H9 (cell line): ENCODE measurements at regions not wholly inside any gene's neighbourhood (a gene's known extent, or its start where the extent isn't known, plus 50 kb on each side); places are given as distances from the start of the nearest gene placed in this dataset.

ENCODE experiments used
- DNase-seq: peaks from one replicate; pipeline ENCODE4 v3.0.0-alpha.2; 2017
- H2AFZ ChIP-seq: one replicate; pipeline ENCODE4 v1.6.1; 2013; ENCODE audit warnings: mild to moderate bottlenecking, low read length, control low read depth, moderate library complexity
- H2AK5ac ChIP-seq: 2 replicates; pipeline ENCODE4 v1.6.1; 2013; ENCODE audit warnings: low read length, control low read depth, mixed read lengths; ENCODE audit not compliant: insufficient read length
- H2BK120ac ChIP-seq: one replicate; pipeline ENCODE4 v1.6.1; 2013; ENCODE audit warnings: low read depth, mild to moderate bottlenecking, low read length, control low read depth, inconsistent platforms; ENCODE audit not compliant: poor library complexity, severe bottlenecking
- H2BK12ac ChIP-seq: 2 replicates; pipeline ENCODE4 v1.6.1; 2013; ENCODE audit warnings: low read length, control low read depth, mixed read lengths, low read depth; ENCODE audit not compliant: insufficient read length
- H2BK15ac ChIP-seq: 2 replicates; pipeline ENCODE4 v1.6.1; 2013; ENCODE audit warnings: low read depth, low read length, control low read depth
- H2BK20ac ChIP-seq: one replicate; pipeline ENCODE4 v1.6.1; 2013; ENCODE audit warnings: low read depth, mild to moderate bottlenecking, low read length, control low read depth, inconsistent platforms; ENCODE audit not compliant: poor library complexity, severe bottlenecking
- H2BK5ac ChIP-seq: 2 replicates; pipeline ENCODE4 v1.6.1; 2013; ENCODE audit warnings: low read length, control low read depth, mixed read lengths; ENCODE audit not compliant: insufficient read length
- H3K14ac ChIP-seq: 2 replicates; pipeline ENCODE4 v1.6.1; 2013; ENCODE audit warnings: low read length, control low read depth; ENCODE audit not compliant: insufficient read depth
- H3K18ac ChIP-seq: 2 replicates; pipeline ENCODE4 v1.6.1; 2013; ENCODE audit warnings: low read depth, mild to moderate bottlenecking, mixed read lengths, low read length, control low read depth; ENCODE audit not compliant: insufficient read length
- H3K23ac ChIP-seq: 2 replicates; pipeline ENCODE4 v1.6.1; 2013; ENCODE audit warnings: low read length, control low read depth, mixed read lengths, low read depth; ENCODE audit not compliant: insufficient read length
- H3K23me2 ChIP-seq: 2 replicates; pipeline ENCODE4 v1.6.1; 2013; ENCODE audit warnings: low read depth, mild to moderate bottlenecking, mixed read lengths, low read length, control low read depth; ENCODE audit not compliant: insufficient read length, poor library complexity, severe bottlenecking
- H3K27ac ChIP-seq: 2 replicates; pipeline ENCODE4 v1.5.1; 2013; ENCODE audit warnings: low read length, control low read depth, mixed read lengths, low read depth; ENCODE audit not compliant: insufficient read length
- H3K27me3 ChIP-seq: 2 replicates; pipeline ENCODE4 v1.6.1; 2013; ENCODE audit warnings: low read length, control low read depth, inconsistent platforms; ENCODE audit not compliant: insufficient read depth
- H3K4ac ChIP-seq: 2 replicates; pipeline ENCODE4 v1.6.1; 2013; ENCODE audit warnings: low read depth, mild to moderate bottlenecking, control low read depth, inconsistent platforms, low read length, moderate library complexity
- H3K4me1 ChIP-seq: 2 replicates; pipeline ENCODE4 v1.6.1; 2013; ENCODE audit warnings: low read length, control low read depth, inconsistent platforms; ENCODE audit not compliant: insufficient read depth
- H3K4me2 ChIP-seq: 2 replicates; pipeline ENCODE4 v1.6.1; 2013; ENCODE audit warnings: low read length, control low read depth, mixed read lengths; ENCODE audit not compliant: insufficient read length, insufficient read depth
- H3K56ac ChIP-seq: 2 replicates; pipeline ENCODE4 v1.6.1; 2013; ENCODE audit warnings: low read depth, mild to moderate bottlenecking, mixed read lengths, low read length, control low read depth; ENCODE audit not compliant: insufficient read length
- H3K79me1 ChIP-seq: 2 replicates; pipeline ENCODE4 v1.6.1; 2013; ENCODE audit warnings: low read depth, mild to moderate bottlenecking, moderate library complexity, low read length, control low read depth, inconsistent platforms; ENCODE audit not compliant: insufficient read depth, poor library complexity, severe bottlenecking
- H3K79me2 ChIP-seq: 2 replicates; pipeline ENCODE4 v1.6.1; 2013; ENCODE audit warnings: low read length, control low read depth, inconsistent platforms; ENCODE audit not compliant: insufficient read depth
- H3K9ac ChIP-seq: 2 replicates; pipeline ENCODE4 v1.6.1; 2013; ENCODE audit warnings: low read length, control low read depth, mixed read lengths; ENCODE audit not compliant: insufficient read length; ENCODE audit errors: extremely low read depth
- H3K9me3 ChIP-seq: one replicate; pipeline ENCODE4 v1.6.1; 2013; ENCODE audit warnings: low read depth, low read length, inconsistent platforms; ENCODE audit not compliant: control insufficient read depth
- H3T11ph ChIP-seq: one replicate; pipeline ENCODE4 v1.6.1; 2013; ENCODE audit warnings: mild to moderate bottlenecking, low read length, control low read depth, inconsistent platforms
- H4K20me1 ChIP-seq: one replicate; pipeline ENCODE4 v1.6.1; 2013; ENCODE audit not compliant: control insufficient read depth, insufficient read length, insufficient read depth
- H4K5ac ChIP-seq: 2 replicates; pipeline ENCODE4 v1.6.1; 2013; ENCODE audit warnings: low read depth, mild to moderate bottlenecking, mixed read lengths, low read length, control low read depth; ENCODE audit not compliant: insufficient read length
- H4K8ac ChIP-seq: replicated peaks from 2 replicates; pipeline ENCODE4 v1.6.1; 2013; ENCODE audit warnings: low read length, control low read depth, mixed read lengths, low read depth; ENCODE audit not compliant: insufficient read length
- H4K91ac ChIP-seq: 2 replicates; pipeline ENCODE4 v1.6.1; 2013; ENCODE audit warnings: low read depth, mild to moderate bottlenecking, moderate library complexity, mixed read lengths, low read length, control low read depth; ENCODE audit not compliant: insufficient read length
- H3K27ac Mint-ChIP-seq, 3 experiments: 2 replicates in 2 of 3; 3 replicates in 1 of 3; pipeline ENCODE4 v1.8.0; 2020 to 2021; ENCODE audit warnings: mixed read lengths in 3 of 3, mild to moderate bottlenecking in 1 of 3, moderate library complexity in 1 of 3
- H3K27me3 Mint-ChIP-seq: 2 replicates; pipeline ENCODE4 v1.8.0; 2021; ENCODE audit warnings: low read depth, mild to moderate bottlenecking, moderate library complexity, mixed read lengths
- H3K36me3 Mint-ChIP-seq, 3 experiments: 2 replicates in 2 of 3; 3 replicates in 1 of 3; pipeline ENCODE4 v1.8.0; 2020 to 2021; ENCODE audit warnings: low read depth in 3 of 3, mixed read lengths in 3 of 3; ENCODE audit not compliant: insufficient read depth in 1 of 3
- H3K4me1 Mint-ChIP-seq, 2 experiments: 2 replicates each; pipeline ENCODE4 v1.8.0; 2020; ENCODE audit warnings: mixed read lengths in 2 of 2
- H3K4me3 Mint-ChIP-seq, 2 experiments: 2 replicates in 1 of 2; 3 replicates in 1 of 2; pipeline ENCODE4 v1.8.0; 2020 to 2021; ENCODE audit warnings: mild to moderate bottlenecking in 2 of 2, mixed read lengths in 2 of 2, moderate library complexity in 1 of 2
- H3K9me3 Mint-ChIP-seq, 2 experiments: 2 replicates in 1 of 2; 3 replicates in 1 of 2; pipeline ENCODE4 v1.8.0; 2020; ENCODE audit warnings: mild to moderate bottlenecking in 2 of 2, mixed read lengths in 2 of 2, moderate library complexity in 1 of 2
- WGBS: extraction: QIAGEN DNeasy Blood & Tissue Kit; methylation state at CpG from one replicate; pipeline ENCODE4 v1.1.7; 2013; ENCODE audit warnings: missing lambda C conversion rate, low lambda C conversion rate, mixed read lengths; ENCODE audit not compliant: insufficient read length; ENCODE audit errors: extremely low coverage; 5-methylcytosine and 5-hydroxymethylcytosine counted together
- TF ChIP-seq, protein P1 (sequence below): fragments of 200-600 bp; sonication (generic); conservative IDR thresholded peaks from 3 replicates; pipeline ENCODE4 v1.8.0; 2021; ENCODE audit warnings: antibody characterized with exemption, mild to moderate bottlenecking

DNA sequence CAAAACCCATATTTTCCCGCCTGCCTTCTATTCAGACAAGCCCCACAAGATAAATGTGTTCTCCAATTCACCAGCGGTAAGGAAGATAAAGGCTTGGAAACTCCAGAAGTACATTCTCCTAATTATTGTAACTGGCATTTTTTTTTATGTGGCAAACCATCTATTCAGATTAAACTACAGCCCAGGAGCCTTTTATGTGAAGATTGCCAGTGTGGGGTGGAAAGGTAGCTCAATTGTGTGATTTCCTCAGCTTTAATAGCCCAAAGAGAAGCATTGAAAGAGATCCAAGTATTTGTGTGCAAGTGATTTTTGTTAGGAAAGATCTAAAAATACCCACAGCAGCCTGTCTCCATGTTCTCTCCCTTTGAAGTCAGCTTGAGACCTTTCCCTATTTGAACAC is 451.4 kb upstream of the CCL2 start:
- no peaks in the 10 kb centered on the region for H3K23me2 ChIP-seq
- WGBS = no CpG with 5 or more reads among the region's 2 CpGs
- H2BK20ac ChIP-seq = no peak overlapping the region
- no peak overlapping the region for H3K18ac ChIP-seq
- H3K79me1 ChIP-seq = no peaks in the 10 kb centered on the region
- peaks cover 30 to 33% of the 10 kb centered on the region in 2 experiments for H3K4me1 Mint-ChIP-seq
- H3K23ac ChIP-seq = no peak overlapping the region
- no peak overlapping the region for H4K8ac ChIP-seq
- no peak overlapping the region for H2BK5ac ChIP-seq
- H3K79me2 ChIP-seq = no peaks in the 10 kb centered on the region
- H2AFZ ChIP-seq = no peak overlapping the region
- H3K27ac Mint-ChIP-seq = no peak overlapping the region
- H3T11ph ChIP-seq = no peak overlapping the region
- no peak overlapping the region for H4K91ac ChIP-seq
- no peak overlapping the region for H2BK120ac ChIP-seq
- TF ChIP-seq, protein P1, sequence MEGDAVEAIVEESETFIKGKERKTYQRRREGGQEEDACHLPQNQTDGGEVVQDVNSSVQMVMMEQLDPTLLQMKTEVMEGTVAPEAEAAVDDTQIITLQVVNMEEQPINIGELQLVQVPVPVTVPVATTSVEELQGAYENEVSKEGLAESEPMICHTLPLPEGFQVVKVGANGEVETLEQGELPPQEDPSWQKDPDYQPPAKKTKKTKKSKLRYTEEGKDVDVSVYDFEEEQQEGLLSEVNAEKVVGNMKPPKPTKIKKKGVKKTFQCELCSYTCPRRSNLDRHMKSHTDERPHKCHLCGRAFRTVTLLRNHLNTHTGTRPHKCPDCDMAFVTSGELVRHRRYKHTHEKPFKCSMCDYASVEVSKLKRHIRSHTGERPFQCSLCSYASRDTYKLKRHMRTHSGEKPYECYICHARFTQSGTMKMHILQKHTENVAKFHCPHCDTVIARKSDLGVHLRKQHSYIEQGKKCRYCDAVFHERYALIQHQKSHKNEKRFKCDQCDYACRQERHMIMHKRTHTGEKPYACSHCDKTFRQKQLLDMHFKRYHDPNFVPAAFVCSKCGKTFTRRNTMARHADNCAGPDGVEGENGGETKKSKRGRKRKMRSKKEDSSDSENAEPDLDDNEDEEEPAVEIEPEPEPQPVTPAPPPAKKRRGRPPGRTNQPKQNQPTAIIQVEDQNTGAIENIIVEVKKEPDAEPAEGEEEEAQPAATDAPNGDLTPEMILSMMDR = no peak
- H3K56ac ChIP-seq = no peak overlapping the region
- no peak overlapping the region for H3K4me3 Mint-ChIP-seq
- no peak overlapping the region for H3K27ac ChIP-seq
- H3K4me2 ChIP-seq = no peak overlapping the region
- H2AK5ac ChIP-seq = no peak overlapping the region
- H2BK15ac ChIP-seq = no peak overlapping the region
- H3K9me3 Mint-ChIP-seq = no peaks in the 10 kb centered on the region; a peak in 2 of 5 replicates
- no peaks in the 10 kb centered on the region for H4K20me1 ChIP-seq
- H3K27me3 ChIP-seq = no peaks in the 10 kb centered on the region
- peaks cover 3% of the 10 kb centered on the region for H3K27me3 Mint-ChIP-seq
- no peak overlapping the region for H2BK12ac ChIP-seq
- no peak overlapping the region for H3K4ac ChIP-seq
- H3K14ac ChIP-seq = no peak overlapping the region
- H3K9ac ChIP-seq = no peak overlapping the region
- no peak overlapping the region for H4K5ac ChIP-seq
- H3K4me1 ChIP-seq = peaks cover 3% of the 10 kb centered on the region; the same call in 1 of the 2 replicates
- no peaks in the 10 kb centered on the region; a peak in 1 of 7 replicates for H3K36me3 Mint-ChIP-seq
- no peak for DNase-seq
- no peaks in the 10 kb centered on the region for H3K9me3 ChIP-seq
